Loucy (cell line): ENCODE measurements at regions not wholly inside any gene's neighbourhood (a gene's known extent, or its start where the extent isn't known, plus 50 kb on each side); places are given as distances from the start of the nearest gene placed in this dataset.
A peak's percentile ranks its signal among the peaks of the same experiment; 100 is the strongest.

ENCODE experiments used
- H2AFZ ChIP-seq: fragments of 200-600 bp; sonication (generic); 2 replicates; pipeline ENCODE4 v1.6.0; 2016; ENCODE audit warnings: antibody characterized with exemption, mild to moderate bottlenecking, low read length, moderate library complexity
- H3F3A ChIP-seq: fragments of 200-600 bp; 2 replicates; pipeline ENCODE4 v1.6.0; 2016; ENCODE audit warnings: antibody characterized with exemption, low read depth, mild to moderate bottlenecking
- H3K27me3 ChIP-seq: fragments of 200-600 bp; sonication (generic); 2 replicates; pipeline ENCODE4 v1.6.1; 2014; ENCODE audit warnings: low read length, mild to moderate bottlenecking; ENCODE audit not compliant: insufficient read depth, poor library complexity, severe bottlenecking
- H3K36me3 ChIP-seq: fragments of 200-600 bp; sonication (generic); 2 replicates; pipeline ENCODE4 v1.6.1; 2016; ENCODE audit warnings: low read length; ENCODE audit not compliant: insufficient read depth
- H3K4me1 ChIP-seq: fragments of 200-600 bp; sonication (generic); 2 replicates; pipeline ENCODE4 v1.5.1; 2014; ENCODE audit warnings: low read length, mild to moderate bottlenecking; ENCODE audit not compliant: insufficient read depth, poor library complexity, severe bottlenecking
- H3K4me2 ChIP-seq: fragments of 200-600 bp; sonication (generic); 2 replicates; pipeline ENCODE4 v1.6.0; 2014; ENCODE audit warnings: antibody characterized with exemption, low read length, low read depth, mild to moderate bottlenecking; ENCODE audit not compliant: poor library complexity, severe bottlenecking
- H3K4me3 ChIP-seq: fragments of 200-600 bp; sonication (generic); 2 replicates; pipeline ENCODE4 v1.5.1; 2014; ENCODE audit warnings: low read length, mild to moderate bottlenecking, mixed read lengths; ENCODE audit not compliant: poor library complexity, severe bottlenecking
- H3K79me2 ChIP-seq: fragments of 200-600 bp; sonication (generic); 2 replicates; pipeline ENCODE4 v1.6.1; 2014; ENCODE audit warnings: low read length; ENCODE audit not compliant: insufficient read depth
- H3K9ac ChIP-seq: fragments of 200-600 bp; sonication (generic); 2 replicates; pipeline ENCODE4 v1.6.0; 2014; ENCODE audit warnings: mild to moderate bottlenecking, low read depth, low read length, moderate library complexity; ENCODE audit not compliant: poor library complexity, severe bottlenecking
- H3K9me2 ChIP-seq: fragments of 200-600 bp; sonication (generic); replicated peaks from 2 replicates; pipeline ENCODE4 v1.6.1; 2016; ENCODE audit warnings: low read depth, low read length, mixed read lengths
- H3K9me3 ChIP-seq: fragments of 200-600 bp; sonication (generic); 2 replicates; pipeline ENCODE4 v1.6.1; 2014; ENCODE audit warnings: mild to moderate bottlenecking, antibody characterized with exemption, low read length, low read depth; ENCODE audit not compliant: insufficient read depth
- H4K20me1 ChIP-seq: fragments of 200-600 bp; sonication (generic); 2 replicates; pipeline ENCODE4 v1.6.0; 2014; ENCODE audit warnings: antibody characterized with exemption, low read length, mild to moderate bottlenecking; ENCODE audit not compliant: insufficient read depth, poor library complexity, severe bottlenecking
- CTCF ChIP-seq: fragments of 200-600 bp; sonication (generic); conservative IDR thresholded peaks from 2 replicates; pipeline ENCODE4 v1.5.1; 2014; ENCODE audit warnings: mild to moderate bottlenecking, antibody characterized with exemption, low read length
- EZH2phosphoT487 ChIP-seq: fragments of 200-600 bp; IDR thresholded peaks from 2 replicates; pipeline ENCODE4 v1.6.1; 2018; ENCODE audit warnings: antibody characterized with exemption, mild to moderate bottlenecking, moderate library complexity, borderline replicate concordance

DNA sequence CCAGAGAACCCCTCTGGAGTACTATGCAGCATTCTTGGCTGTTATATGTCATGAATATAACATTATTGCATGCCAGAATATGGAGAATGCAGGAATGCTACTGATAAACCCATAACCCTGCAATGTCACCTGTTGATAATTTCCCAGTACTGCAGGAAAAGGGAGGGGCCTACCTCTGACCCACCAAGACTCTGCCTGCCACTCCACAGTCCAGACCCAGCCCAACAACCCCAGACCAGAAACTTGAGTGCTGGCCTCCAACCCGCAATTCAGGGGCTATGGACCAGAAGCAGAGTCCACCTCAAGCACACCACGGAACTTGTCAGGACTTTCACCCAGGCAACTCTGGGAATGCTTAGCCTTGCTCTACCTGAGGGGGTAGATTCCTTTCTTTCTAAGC lies 92.9 kb upstream of the WDR44 start:
- Histone ChIP-seq H2AFZ (no peak overlapping the region), H3K9ac (no peak overlapping the region), H3K9me3 (no peaks in the 10 kb centered on the region), H3K4me2 (no peak overlapping the region), H3K4me3 (no peak overlapping the region), H3K9me2 (no peaks in the 10 kb centered on the region), H3K36me3 (no peaks in the 10 kb centered on the region), H4K20me1 (no peaks in the 10 kb centered on the region), H3K79me2 (no peaks in the 10 kb centered on the region), H3K4me1 (no peaks in the 10 kb centered on the region), H3F3A (no peaks in the 10 kb centered on the region), H3K27me3 (no peaks in the 10 kb centered on the region)
- no peak for TF ChIP-seq CTCF
- no peak for TF ChIP-seq EZH2phosphoT487

DNA sequence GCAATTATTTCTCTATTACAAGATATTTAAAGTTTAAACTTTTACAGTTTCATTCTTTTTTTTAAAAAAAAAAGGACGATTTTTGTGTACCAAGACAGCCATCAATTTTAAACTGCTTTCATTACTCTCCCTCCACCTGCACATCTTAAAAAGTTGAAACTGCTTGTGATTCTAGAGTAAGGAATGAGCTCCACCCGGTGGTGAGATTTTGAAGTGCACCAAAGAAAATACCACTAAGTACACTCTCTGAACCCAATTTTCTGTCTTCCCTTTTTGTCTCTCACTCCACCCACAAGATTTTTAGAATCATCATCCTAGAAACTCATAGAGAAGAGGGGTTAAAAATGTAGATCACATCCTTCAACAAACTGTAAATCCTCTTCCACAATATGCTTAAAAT lies 91.3 kb upstream of the WDR44 start:
- no peaks in the 10 kb centered on the region for H3K9me2 ChIP-seq
- no peaks in the 10 kb centered on the region for H3K79me2 ChIP-seq
- H3K27me3 ChIP-seq = no peaks in the 10 kb centered on the region
- no peaks in the 10 kb centered on the region for H3K9me3 ChIP-seq
- H3K4me3 ChIP-seq = no peak overlapping the region
- no peak overlapping the region for H3K4me2 ChIP-seq
- H2AFZ ChIP-seq = no peak overlapping the region
- no peaks in the 10 kb centered on the region for H3K36me3 ChIP-seq
- no peaks in the 10 kb centered on the region for H4K20me1 ChIP-seq
- no peaks in the 10 kb centered on the region for H3K4me1 ChIP-seq
- TF ChIP-seq CTCF (peak; percentile 58), EZH2phosphoT487 (no peak)
- no peak overlapping the region for H3K9ac ChIP-seq
- no peaks in the 10 kb centered on the region for H3F3A ChIP-seq

DNA sequence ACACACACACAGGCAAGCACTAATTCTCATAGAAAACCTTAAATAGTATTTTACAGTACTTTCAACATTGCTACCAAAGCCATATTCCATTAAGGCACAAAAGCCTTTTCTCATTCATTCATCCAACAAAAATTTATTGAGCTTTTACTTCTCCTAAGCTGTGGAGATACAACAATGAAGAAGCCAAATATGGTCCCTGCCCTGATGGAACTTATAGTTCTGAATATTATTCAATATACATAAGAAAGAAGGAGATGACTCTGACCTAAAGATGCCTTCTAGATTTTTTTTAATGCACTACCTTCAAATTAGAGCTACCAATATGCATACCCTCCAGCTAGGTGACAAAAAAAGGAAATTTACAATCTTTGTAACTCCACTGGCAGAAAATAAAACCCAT lies 90.0 kb upstream of the WDR44 start:
- Histone ChIP-seq H3K4me1 (no peaks in the 10 kb centered on the region), H3K9me3 (no peaks in the 10 kb centered on the region), H3F3A (no peaks in the 10 kb centered on the region), H3K36me3 (no peaks in the 10 kb centered on the region), H4K20me1 (no peaks in the 10 kb centered on the region), H3K4me3 (no peak overlapping the region), H3K79me2 (no peaks in the 10 kb centered on the region), H3K27me3 (no peaks in the 10 kb centered on the region), H3K9me2 (no peaks in the 10 kb centered on the region), H2AFZ (no peak overlapping the region), H3K4me2 (no peak overlapping the region), H3K9ac (no peak overlapping the region)
- TF ChIP-seq EZH2phosphoT487 (no peak), CTCF (no peak)
